Colonic mucosa (tissue), 4 donors: ENCODE measurements at regions not wholly inside any gene's neighbourhood (a gene's known extent, or its start where the extent isn't known, plus 50 kb on each side); places are given as distances from the start of the nearest gene placed in this dataset.

Experiments used
- DNase-seq: peaks from one replicate; pipeline ENCODE4 v3.0.0-alpha.2; 2020
- H3K27ac ChIP-seq: fragments of 200-600 bp; one replicate; pipeline ENCODE4 v1.8.0; 2021
- H3K27me3 ChIP-seq: fragments of 200-600 bp; one replicate; pipeline ENCODE4 v1.8.0; 2021
- H3K36me3 ChIP-seq: fragments of 200-600 bp; one replicate; pipeline ENCODE4 v1.8.0; 2021
- H3K4me1 ChIP-seq: fragments of 200-600 bp; one replicate; pipeline ENCODE4 v1.8.0; 2021; ENCODE audit warnings: mild to moderate bottlenecking
- H3K4me3 ChIP-seq: fragments of 200-600 bp; one replicate; pipeline ENCODE4 v1.8.0; 2021
- H3K9ac ChIP-seq, 2 donors: one replicate each; pipeline ENCODE4 v1.7.0; 2013; ENCODE audit warnings: control low read depth in 2 of 2, low read depth in 2 of 2, low read length in 2 of 2
- H3K9me3 ChIP-seq: fragments of 200-600 bp; one replicate; pipeline ENCODE4 v1.8.0; 2021
- intact Hi-C: fragments of 100-400 bp; cut with DNase I; formaldehyde crosslinking; loops from one replicate; pipeline ENCODE4 v1.14.1; 2022
- TF ChIP-seq, protein P1 (sequence below): fragments of 200-600 bp; IDR thresholded peaks from one replicate; pipeline ENCODE4 v1.8.0; 2022; ENCODE audit warnings: antibody characterized with exemption, mild to moderate bottlenecking
- donor health status: healthy.
- donor health status: DM: no; HTN: no; CAD: no.
- donor health status: DM: no; HTN: no; CAD: no.

DNA sequence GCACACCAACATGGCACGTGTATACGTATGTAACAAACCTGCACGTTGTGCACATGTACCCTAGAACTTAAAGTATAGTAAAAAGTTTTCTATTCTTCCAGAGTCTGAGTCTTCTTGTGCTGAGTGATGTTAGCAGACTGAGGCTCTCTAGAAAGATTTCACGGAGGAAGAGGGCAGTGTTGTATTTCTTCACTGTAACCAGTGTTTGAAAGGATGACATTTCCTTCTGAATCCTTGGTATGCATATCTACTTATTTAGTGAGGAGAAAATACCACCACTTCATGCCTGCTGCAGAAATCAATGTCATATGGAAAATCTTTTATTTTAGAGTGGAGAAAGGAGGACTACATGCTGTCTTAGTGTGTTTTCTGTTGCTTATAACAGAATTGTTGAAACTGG is 357.1 kb downstream of the CCDC85A start:
- Histone ChIP-seq H3K4me3 (no peak overlapping the region), H3K27me3 (no peaks in the 10 kb centered on the region), H3K9me3 (no peaks in the 10 kb centered on the region), H3K27ac (no peak overlapping the region), H3K36me3 (no peaks in the 10 kb centered on the region), H3K4me1 (no peaks in the 10 kb centered on the region), H3K9ac (no peak overlapping the region)
- TF ChIP-seq, protein P1, sequence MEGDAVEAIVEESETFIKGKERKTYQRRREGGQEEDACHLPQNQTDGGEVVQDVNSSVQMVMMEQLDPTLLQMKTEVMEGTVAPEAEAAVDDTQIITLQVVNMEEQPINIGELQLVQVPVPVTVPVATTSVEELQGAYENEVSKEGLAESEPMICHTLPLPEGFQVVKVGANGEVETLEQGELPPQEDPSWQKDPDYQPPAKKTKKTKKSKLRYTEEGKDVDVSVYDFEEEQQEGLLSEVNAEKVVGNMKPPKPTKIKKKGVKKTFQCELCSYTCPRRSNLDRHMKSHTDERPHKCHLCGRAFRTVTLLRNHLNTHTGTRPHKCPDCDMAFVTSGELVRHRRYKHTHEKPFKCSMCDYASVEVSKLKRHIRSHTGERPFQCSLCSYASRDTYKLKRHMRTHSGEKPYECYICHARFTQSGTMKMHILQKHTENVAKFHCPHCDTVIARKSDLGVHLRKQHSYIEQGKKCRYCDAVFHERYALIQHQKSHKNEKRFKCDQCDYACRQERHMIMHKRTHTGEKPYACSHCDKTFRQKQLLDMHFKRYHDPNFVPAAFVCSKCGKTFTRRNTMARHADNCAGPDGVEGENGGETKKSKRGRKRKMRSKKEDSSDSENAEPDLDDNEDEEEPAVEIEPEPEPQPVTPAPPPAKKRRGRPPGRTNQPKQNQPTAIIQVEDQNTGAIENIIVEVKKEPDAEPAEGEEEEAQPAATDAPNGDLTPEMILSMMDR = no peak
- no peak for DNase-seq
- intact Hi-C loops = no loop called here

DNA sequence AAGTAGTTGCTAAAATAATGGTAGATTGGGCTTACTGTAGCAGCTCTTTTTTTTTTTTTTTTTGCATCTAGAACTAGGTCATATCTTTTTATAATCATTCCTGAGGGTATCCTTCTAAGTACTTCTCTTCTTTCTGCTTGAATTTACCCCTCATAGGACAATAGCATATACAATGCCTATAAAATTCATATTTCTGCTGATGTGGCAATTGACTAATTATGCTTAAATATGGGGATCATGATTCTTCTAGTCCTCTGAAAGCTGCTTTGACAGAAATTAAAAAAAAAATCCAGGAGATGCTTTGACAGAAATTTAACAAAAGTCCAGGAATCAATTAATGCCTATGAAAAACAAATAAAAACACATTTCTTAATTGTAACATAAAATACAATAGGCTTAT is 358.4 kb downstream of the CCDC85A start:
- Histone ChIP-seq H3K27me3 (no peaks in the 10 kb centered on the region), H3K9ac (no peak overlapping the region), H3K36me3 (no peaks in the 10 kb centered on the region), H3K4me3 (no peak overlapping the region), H3K9me3 (no peaks in the 10 kb centered on the region), H3K27ac (no peak overlapping the region), H3K4me1 (no peaks in the 10 kb centered on the region)
- DNase-seq = no peak
- intact Hi-C loops = no loop called here
- TF ChIP-seq, protein P1 = no peak

DNA sequence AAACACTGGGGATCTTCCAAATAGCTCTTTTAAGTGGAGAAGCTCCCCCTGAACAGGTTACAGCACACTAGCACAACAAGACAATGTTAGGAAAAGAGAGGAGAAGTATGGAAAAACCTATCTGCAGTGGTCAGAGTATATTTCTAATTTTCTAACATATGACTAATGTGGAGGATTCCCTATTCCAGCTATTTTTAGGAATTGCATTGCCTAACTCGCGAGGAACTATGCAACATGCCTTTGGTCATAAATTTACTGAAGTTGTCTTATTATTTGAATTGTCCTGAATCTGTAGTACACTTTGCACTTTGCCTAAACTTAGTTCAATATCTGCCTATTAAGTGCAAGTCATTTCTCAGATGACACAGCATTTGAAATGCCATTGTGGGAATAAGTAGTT is 381.4 kb downstream of the CCDC85A start:
- DNase-seq = no peak
- Histone ChIP-seq H3K4me3 (no peak overlapping the region), H3K9me3 (no peaks in the 10 kb centered on the region), H3K9ac (no peak overlapping the region), H3K36me3 (no peaks in the 10 kb centered on the region), H3K27me3 (no peaks in the 10 kb centered on the region), H3K27ac (no peak overlapping the region), H3K4me1 (no peaks in the 10 kb centered on the region)
- TF ChIP-seq, protein P1 = no peak
- intact Hi-C loops = no loop called here

DNA sequence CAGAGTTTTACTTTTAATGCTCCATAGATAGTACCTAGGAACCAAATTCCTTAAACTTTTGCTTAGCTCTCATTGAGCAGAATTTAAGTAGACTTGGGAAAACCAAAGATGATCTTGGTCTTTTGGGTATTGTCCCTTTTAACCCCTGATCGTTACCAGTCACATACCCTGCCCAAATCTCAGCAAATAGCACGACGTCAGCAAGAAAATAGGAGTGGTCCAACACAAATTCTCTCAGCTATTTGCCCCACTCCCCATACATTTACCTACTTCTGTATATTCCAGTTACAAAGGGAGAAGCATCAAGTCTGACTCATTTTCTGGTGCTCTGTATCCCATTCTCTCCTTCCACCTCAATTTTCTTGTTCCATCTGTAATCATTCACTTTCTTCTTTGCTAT is 387.3 kb downstream of the CCDC85A start:
- Histone ChIP-seq H3K4me1 (no peaks in the 10 kb centered on the region), H3K4me3 (no peak overlapping the region), H3K36me3 (no peaks in the 10 kb centered on the region), H3K27me3 (no peaks in the 10 kb centered on the region), H3K9me3 (no peaks in the 10 kb centered on the region), H3K9ac (no peak overlapping the region), H3K27ac (no peak overlapping the region)
- no peak for DNase-seq
- TF ChIP-seq, protein P1 = no peak
- intact Hi-C loops = no loop called here

DNA sequence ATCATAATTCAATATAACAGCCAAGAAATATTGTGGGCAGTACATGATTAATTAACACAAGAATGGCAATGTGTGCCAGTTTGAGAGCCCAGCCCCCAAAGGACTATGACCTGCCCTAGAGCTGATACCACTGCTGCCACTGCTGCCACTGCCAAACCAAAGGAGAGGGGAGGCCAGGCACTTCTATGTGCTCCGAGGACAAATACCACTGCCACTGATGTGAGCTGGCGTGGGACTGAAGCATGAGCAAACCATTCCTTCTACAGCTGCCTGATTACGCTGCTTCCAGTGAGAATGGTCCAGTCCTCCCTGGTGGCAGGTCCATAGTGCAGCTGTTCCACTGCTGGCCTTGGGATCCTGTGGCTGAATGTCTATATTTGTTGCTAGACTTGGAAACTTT is 392.2 kb downstream of the CCDC85A start:
- no peak overlapping the region for H3K9ac ChIP-seq
- no peak overlapping the region for H3K4me3 ChIP-seq
- intact Hi-C loops = no loop called here
- TF ChIP-seq, protein P1 = no peak
- no peak overlapping the region for H3K27ac ChIP-seq
- H3K36me3 ChIP-seq = no peaks in the 10 kb centered on the region
- DNase-seq = no peak
- no peaks in the 10 kb centered on the region for H3K4me1 ChIP-seq
- no peaks in the 10 kb centered on the region for H3K9me3 ChIP-seq
- H3K27me3 ChIP-seq = no peaks in the 10 kb centered on the region

DNA sequence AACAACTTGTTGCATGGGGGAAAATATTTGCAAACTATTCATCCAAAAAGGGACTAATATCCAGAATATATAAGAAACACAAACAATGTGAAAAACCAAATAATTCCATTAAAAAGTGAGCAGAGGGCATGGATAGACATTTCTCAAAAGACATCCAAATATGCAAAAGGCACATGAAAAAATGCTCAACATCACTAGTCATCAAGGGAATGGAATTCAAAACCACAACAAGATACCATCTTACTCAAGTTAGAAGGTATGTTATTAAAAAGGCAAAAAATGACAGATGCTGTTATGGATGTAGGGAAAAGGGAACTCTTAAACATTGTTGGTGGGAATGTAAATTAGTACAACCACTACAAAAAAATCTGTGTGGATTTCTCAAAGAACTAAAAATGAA is 396.5 kb downstream of the CCDC85A start:
- intact Hi-C loops = no loop called here
- H3K27me3 ChIP-seq = no peaks in the 10 kb centered on the region

More for the DNA sequence above, 396.5 kb downstream of the CCDC85A start:
- no peak for DNase-seq
- TF ChIP-seq, protein P1 = no peak
- no peak overlapping the region for H3K4me3 ChIP-seq
- H3K4me1 ChIP-seq = no peaks in the 10 kb centered on the region
- H3K36me3 ChIP-seq = no peaks in the 10 kb centered on the region
- no peak overlapping the region for H3K9ac ChIP-seq
- H3K27ac ChIP-seq = no peak overlapping the region
- H3K9me3 ChIP-seq = no peaks in the 10 kb centered on the region
